ENCODE measurements at regions not wholly inside any gene's neighbourhood (a gene's known extent, or its start where the extent isn't known, plus 50 kb on each side); places are given as distances from the start of the nearest gene placed in this dataset.

GRCh38 chr11:134850566-134850965 lies 438.5 kb upstream of the B3GAT1 start (continued):
- TF ChIP-seq IRF1 (CRISPR knock-in tag; IDR thresholded peaks at IDR 0.05; ENCODE audit: borderline replicate concordance) (no peak), ZNF212 (CRISPR knock-in tag; IDR thresholded peaks at IDR 0.05) (no peak), TAF9B (IDR thresholded peaks at IDR 0.05; ENCODE audit: partially characterized antibody) (no peak), MTA3 (IDR thresholded peaks at IDR 0.05; ENCODE audit: borderline replicate concordance) (no peak), ZNF318 (IDR thresholded peaks at IDR 0.05; ENCODE audit: borderline replicate concordance in 1 of 2, low read depth in 1 of 2) (no peak), ZNF277 (CRISPR knock-in tag; IDR thresholded peaks at IDR 0.05; ENCODE audit: borderline replicate concordance) (no peak), GABPB1 (CRISPR knock-in tag; IDR thresholded peaks at IDR 0.05) (no peak), ZNF140 (CRISPR knock-in tag; IDR thresholded peaks at IDR 0.05) (no peak), BRD9 (IDR thresholded peaks at IDR 0.05; ENCODE audit: low read depth, partially characterized antibody) (no peak)
